Panc1 (cell line): ENCODE measurements at regions not wholly inside any gene's neighbourhood (a gene's known extent, or its start where the extent isn't known, plus 50 kb on each side); places are given as distances from the start of the nearest gene placed in this dataset.

ENCODE experiments used
- ATAC-seq: fragments of 200-7000 bp; cut with Tn5 transposase; 2 replicates; pipeline ENCODE4 v1.9.1; 2020; ENCODE audit warnings: mild to moderate bottlenecking, moderate library complexity
- BruUV-seq: library from RNA; stranded (reverse); fragments of 400-500 nt; replicated peaks from 2 replicates; lab custom pipeline; 2021; lab: Mats Ljungman, UMichigan
- CTCF ChIA-PET: fragments of 300-600 bp; sonication (Branson Sonifier 250); formaldehyde crosslinking; loops from one replicate; lab custom pipeline; 2022; ENCODE audit warnings: antibody characterized with exemption; lab: Charles Lee
- POLR2A ChIA-PET: fragments of 300-600 bp; sonication (Branson Sonifier 250); formaldehyde crosslinking; loops from one replicate; lab custom pipeline; 2022; ENCODE audit warnings: antibody characterized with exemption; lab: Charles Lee
- DNase-seq: peaks from one replicate; pipeline ENCODE4 v3.0.0-alpha.2; 2010; ENCODE audit warnings: low read depth, low spot score
- H3K27ac ChIP-seq: 2 replicates; pipeline ENCODE4 v1.5.1; 2011; ENCODE audit warnings: mild to moderate bottlenecking, low read length, inconsistent platforms
- H3K27me3 ChIP-seq: fragments of 200-500 bp; sonication (Bioruptor generic); 2 replicates; pipeline ENCODE4 v1.6.0; 2014; ENCODE audit warnings: low read length, inconsistent platforms; ENCODE audit not compliant: control insufficient read depth, insufficient read depth
- H3K36me3 ChIP-seq: fragments of 200-500 bp; sonication (Bioruptor generic); 2 replicates; pipeline ENCODE4 v1.5.1; 2014; ENCODE audit warnings: inconsistent platforms, mild to moderate bottlenecking, low read length, moderate library complexity; ENCODE audit not compliant: control insufficient read depth, insufficient read depth
- H3K4me1 ChIP-seq: 2 replicates; pipeline ENCODE4 v1.5.1; 2011; ENCODE audit warnings: inconsistent platforms, mild to moderate bottlenecking, low read length, moderate library complexity; ENCODE audit not compliant: control insufficient read depth, insufficient read depth
- H3K4me3 ChIP-seq, 2 experiments: 2 replicates each; pipeline ENCODE4 v1.5.1; 2011 to 2012; ENCODE audit warnings: low read depth in 2 of 2, low read length in 2 of 2, mild to moderate bottlenecking in 2 of 2, inconsistent platforms in 1 of 2, moderate library complexity in 1 of 2
- H3K9me3 ChIP-seq: fragments of 200-500 bp; sonication (Bioruptor generic); 2 replicates; pipeline ENCODE4 v1.5.1; 2014; ENCODE audit warnings: low read depth, mild to moderate bottlenecking, inconsistent platforms, low read length, moderate library complexity; ENCODE audit not compliant: control insufficient read depth, insufficient read depth
- CTCF ChIP-seq: fragments of 450-650 bp; IDR thresholded peaks from 2 replicates; pipeline ENCODE4 v1.5.1; 2017; ENCODE audit warnings: mild to moderate bottlenecking
- POLR2AphosphoS5 ChIP-seq: IDR thresholded peaks from 2 replicates; pipeline ENCODE4 v1.6.1; 2012; ENCODE audit warnings: mild to moderate bottlenecking, low read depth, low read length, moderate library complexity
- SIN3A ChIP-seq: IDR thresholded peaks from 2 replicates; pipeline ENCODE4 v1.6.1; 2012; ENCODE audit warnings: low read depth, mild to moderate bottlenecking, low read length, moderate library complexity, borderline replicate concordance; ENCODE audit not compliant: insufficient read depth
- TCF7L2 ChIP-seq: IDR thresholded peaks from 2 replicates; pipeline ENCODE4 v1.6.1; 2011; ENCODE audit warnings: mild to moderate bottlenecking, low read depth, low read length, inconsistent platforms
- in situ Hi-C: cut with HindIII; loops from 2 replicates; pipeline ENCODE4 v1.10.0; 2016; ENCODE audit warnings: low sequenced_read_pairs, low pct_unique_long_range_greater_than_20kb
- intact Hi-C: fragments of 100-400 bp; cut with micrococcal nuclease; formaldehyde crosslinking; loops from one replicate; pipeline ENCODE4 v1.10.0; 2022; ENCODE audit not compliant: unreplicated experiment
- TF ChIP-seq, protein P1 (sequence below), 2 experiments: IDR thresholded peaks; 2 replicates each; pipeline ENCODE4 v1.6.1; 2011 to 2012; ENCODE audit warnings: low read depth in 2 of 2, control low read depth in 1 of 2, low read length in 1 of 2, mild to moderate bottlenecking in 1 of 2, moderate library complexity in 1 of 2; ENCODE audit not compliant: insufficient read depth in 1 of 2

- H3K9me3 ChIP-seq: no peaks in the 10 kb centered on the region
- no peaks in the 10 kb centered on the region for H3K36me3 ChIP-seq
- no TSS peak for BruUV-seq
- no peak overlapping the region for H3K4me3 ChIP-seq
- intact Hi-C loops (no loop called here), in situ Hi-C loops (no loop called here)
- TF ChIP-seq TCF7L2 (no peak), CTCF (no peak), POLR2AphosphoS5 (no peak), SIN3A (no peak)
- TF ChIP-seq, protein P1, sequence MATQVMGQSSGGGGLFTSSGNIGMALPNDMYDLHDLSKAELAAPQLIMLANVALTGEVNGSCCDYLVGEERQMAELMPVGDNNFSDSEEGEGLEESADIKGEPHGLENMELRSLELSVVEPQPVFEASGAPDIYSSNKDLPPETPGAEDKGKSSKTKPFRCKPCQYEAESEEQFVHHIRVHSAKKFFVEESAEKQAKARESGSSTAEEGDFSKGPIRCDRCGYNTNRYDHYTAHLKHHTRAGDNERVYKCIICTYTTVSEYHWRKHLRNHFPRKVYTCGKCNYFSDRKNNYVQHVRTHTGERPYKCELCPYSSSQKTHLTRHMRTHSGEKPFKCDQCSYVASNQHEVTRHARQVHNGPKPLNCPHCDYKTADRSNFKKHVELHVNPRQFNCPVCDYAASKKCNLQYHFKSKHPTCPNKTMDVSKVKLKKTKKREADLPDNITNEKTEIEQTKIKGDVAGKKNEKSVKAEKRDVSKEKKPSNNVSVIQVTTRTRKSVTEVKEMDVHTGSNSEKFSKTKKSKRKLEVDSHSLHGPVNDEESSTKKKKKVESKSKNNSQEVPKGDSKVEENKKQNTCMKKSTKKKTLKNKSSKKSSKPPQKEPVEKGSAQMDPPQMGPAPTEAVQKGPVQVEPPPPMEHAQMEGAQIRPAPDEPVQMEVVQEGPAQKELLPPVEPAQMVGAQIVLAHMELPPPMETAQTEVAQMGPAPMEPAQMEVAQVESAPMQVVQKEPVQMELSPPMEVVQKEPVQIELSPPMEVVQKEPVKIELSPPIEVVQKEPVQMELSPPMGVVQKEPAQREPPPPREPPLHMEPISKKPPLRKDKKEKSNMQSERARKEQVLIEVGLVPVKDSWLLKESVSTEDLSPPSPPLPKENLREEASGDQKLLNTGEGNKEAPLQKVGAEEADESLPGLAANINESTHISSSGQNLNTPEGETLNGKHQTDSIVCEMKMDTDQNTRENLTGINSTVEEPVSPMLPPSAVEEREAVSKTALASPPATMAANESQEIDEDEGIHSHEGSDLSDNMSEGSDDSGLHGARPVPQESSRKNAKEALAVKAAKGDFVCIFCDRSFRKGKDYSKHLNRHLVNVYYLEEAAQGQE (IDR thresholded peaks at IDR 0.05; ENCODE audit: insufficient read depth in 1 of 2, low read depth in 2 of 2, low read length in 1 of 2): no peak
- H3K4me1 ChIP-seq: no peaks in the 10 kb centered on the region
- CTCF ChIA-PET: no interaction called here
- no peaks in the 10 kb centered on the region for H3K27me3 ChIP-seq
- ATAC-seq (no peak), DNase-seq (no peak)
- POLR2A ChIA-PET: no interaction called here
- H3K27ac ChIP-seq: no peak overlapping the region
Measured at GRCh38 chr20:55693641-55694040, 311.7 kb downstream of the CBLN4 start.

GRCh38 chr20:55685841-55686240 lies 319.5 kb downstream of the CBLN4 start:
- POLR2A ChIA-PET: no interaction called here
- Histone ChIP-seq H3K4me1 (no peaks in the 10 kb centered on the region), H3K4me3 (no peak overlapping the region), H3K27ac (no peak overlapping the region), H3K27me3 (no peaks in the 10 kb centered on the region), H3K9me3 (no peaks in the 10 kb centered on the region), H3K36me3 (no peaks in the 10 kb centered on the region)
- no TSS peak for BruUV-seq
- in situ Hi-C loops: no loop called here
- TF ChIP-seq CTCF: no peak
- TF ChIP-seq, protein P1 (IDR thresholded peaks at IDR 0.05; ENCODE audit: insufficient read depth in 1 of 2, low read depth in 2 of 2, low read length in 1 of 2): no peak
- CTCF ChIA-PET: no interaction called here
- ATAC-seq (no peak), DNase-seq (no peak)
- intact Hi-C loops: no loop called here
